H1 (cell line): ENCODE measurements at regions not wholly inside any gene's neighbourhood (a gene's known extent, or its start where the extent isn't known, plus 50 kb on each side); places are given as distances from the start of the nearest gene placed in this dataset.

ENCODE experiments used
- CTCF ChIA-PET: fragments of 300-600 bp; sonication (Branson Sonifier 250); formaldehyde crosslinking; loops from one replicate; lab custom pipeline; 2021; ENCODE audit not compliant: partially characterized antibody; lab: Charles Lee
- POLR2A ChIA-PET: fragments of 300-600 bp; sonication (Branson Sonifier 250); formaldehyde crosslinking; loops from one replicate; lab custom pipeline; 2021; ENCODE audit warnings: inconsistent platforms; ENCODE audit not compliant: partially characterized antibody; lab: Charles Lee
- DNase-seq, 2 experiments: peaks; one replicate each; pipeline versions ENCODE4 v3.0.0 to v3.0.0-alpha.2; 2010 to 2022; ENCODE audit warnings: low spot score in 2 of 2, low read depth in 1 of 2, mixed read lengths in 1 of 2
- FAIRE-seq: peaks from 2 replicates; lab custom pipeline; 2011; peaks lifted over from hg19 to GRCh38; lab: Jason Lieb, UNC
- H2AFZ ChIP-seq: 2 replicates; pipeline ENCODE4 v1.8.1; 2012; ENCODE audit warnings: low read length, inconsistent platforms
- H2AK5ac ChIP-seq: 2 replicates; pipeline ENCODE4 v1.6.1; 2013; ENCODE audit warnings: low read depth, low read length
- H2BK120ac ChIP-seq: replicated peaks from 2 replicates; pipeline ENCODE3; 2013; ENCODE audit warnings: low read depth, low read length, inconsistent platforms
- H2BK12ac ChIP-seq: 2 replicates; pipeline ENCODE4 v1.6.1; 2013; ENCODE audit warnings: low read depth, low read length
- H2BK15ac ChIP-seq: 2 replicates; pipeline ENCODE4 v1.6.1; 2013; ENCODE audit warnings: low read length
- H2BK20ac ChIP-seq: 2 replicates; pipeline ENCODE4 v1.6.1; 2013; ENCODE audit warnings: low read length
- H2BK5ac ChIP-seq: 2 replicates; pipeline ENCODE4 v1.6.1; 2013; ENCODE audit warnings: low read depth, low read length
- H3K14ac ChIP-seq: 2 replicates; pipeline ENCODE4 v1.6.1; 2013; ENCODE audit warnings: inconsistent platforms; ENCODE audit not compliant: insufficient read length
- H3K18ac ChIP-seq: 2 replicates; pipeline ENCODE4 v1.6.1; 2013; ENCODE audit warnings: low read length; ENCODE audit errors: extremely low read depth
- H3K23ac ChIP-seq: 2 replicates; pipeline ENCODE4 v1.6.1; 2013; ENCODE audit warnings: inconsistent platforms; ENCODE audit not compliant: insufficient read length
- H3K23me2 ChIP-seq: 2 replicates; pipeline ENCODE4 v1.6.1; 2013; ENCODE audit warnings: low read depth, low read length
- H3K27ac ChIP-seq: 2 replicates; pipeline ENCODE4 v1.6.1; 2011; ENCODE audit warnings: low read depth, low read length, inconsistent platforms
- H3K27me3 ChIP-seq, 4 experiments: replicated peaks in 1 of 4; 1 replicate in 1 of 4; 2 replicates in 3 of 4; pipeline versions ENCODE4 v1.6.1 to v1.8.1; 2011 to 2013; ENCODE audit warnings: low read length in 3 of 4, mild to moderate bottlenecking in 3 of 4, inconsistent platforms in 2 of 4, mixed read lengths in 2 of 4, moderate library complexity in 1 of 4; ENCODE audit not compliant: control insufficient read depth in 3 of 4, insufficient read depth in 3 of 4; ENCODE audit errors: extremely low read depth in 1 of 4
- H3K36me3 ChIP-seq, 4 experiments: 2 replicates each; pipeline versions ENCODE4 v1.6.1 to v1.8.1; 2011 to 2013; ENCODE audit warnings: mild to moderate bottlenecking in 4 of 4, low read length in 3 of 4, moderate library complexity in 2 of 4, control low read depth in 1 of 4, inconsistent platforms in 1 of 4; ENCODE audit not compliant: insufficient read depth in 4 of 4, control insufficient read depth in 2 of 4
- H3K4ac ChIP-seq: replicated peaks from 2 replicates; pipeline ENCODE3; 2013; ENCODE audit warnings: low read length, low read depth, mixed read lengths, inconsistent platforms; ENCODE audit not compliant: insufficient read length
- H3K4me1 ChIP-seq, 4 experiments: replicated peaks in 1 of 4; 1 replicate in 1 of 4; 2 replicates in 3 of 4; pipeline versions ENCODE4 v1.6.1 to v1.8.1; 2011 to 2013; ENCODE audit warnings: low read length in 3 of 4, inconsistent platforms in 2 of 4, mixed read lengths in 1 of 4; ENCODE audit not compliant: insufficient read depth in 4 of 4, control insufficient read depth in 3 of 4
- H3K4me2 ChIP-seq, 2 experiments: 2 replicates each; pipeline versions ENCODE4 v1.6.1 to v1.8.1; 2011 to 2013; ENCODE audit warnings: low read depth in 2 of 2, low read length in 2 of 2, control low read depth in 1 of 2, inconsistent platforms in 1 of 2, mild to moderate bottlenecking in 1 of 2; ENCODE audit not compliant: insufficient read depth in 1 of 2
- H3K4me3 ChIP-seq, 4 experiments: fragments of 200-600, 300-600 bp in 1 of 4; sonication (generic), shearing (Covaris generic), sonication (Bioruptor Twin) in 1 of 4; 2 replicates each; pipeline versions ENCODE4 v1.5.1 to v1.8.1; 2011 to 2016; ENCODE audit warnings: low read length in 4 of 4, low read depth in 3 of 4, control low read depth in 2 of 4, inconsistent platforms in 2 of 4, mild to moderate bottlenecking in 2 of 4, mixed read lengths in 1 of 4, moderate library complexity in 1 of 4; ENCODE audit not compliant: insufficient read depth in 2 of 4; ENCODE audit errors: extremely low read depth in 1 of 4
- H3K56ac ChIP-seq: replicated peaks from 2 replicates; pipeline ENCODE3; 2013; ENCODE audit warnings: low read depth, mild to moderate bottlenecking, mixed read lengths, low read length, inconsistent platforms; ENCODE audit not compliant: insufficient read length
- H3K79me1 ChIP-seq: 2 replicates; pipeline ENCODE4 v1.6.1; 2013; ENCODE audit warnings: low read depth, low read length, control low read depth
- H3K79me2 ChIP-seq, 2 experiments: 2 replicates each; pipeline versions ENCODE4 v1.6.1 to v1.8.1; 2012 to 2013; ENCODE audit warnings: low read length in 2 of 2, mild to moderate bottlenecking in 2 of 2, inconsistent platforms in 1 of 2; ENCODE audit not compliant: insufficient read depth in 2 of 2, control insufficient read depth in 1 of 2
- H3K9ac ChIP-seq, 4 experiments: replicated peaks in 1 of 4; 1 replicate in 1 of 4; 2 replicates in 3 of 4; pipeline versions ENCODE4 v1.6.1 to v1.8.1; 2011 to 2013; ENCODE audit warnings: low read depth in 3 of 4, low read length in 3 of 4, control low read depth in 2 of 4, mild to moderate bottlenecking in 2 of 4, moderate library complexity in 2 of 4, inconsistent platforms in 1 of 4; ENCODE audit errors: extremely low read depth in 1 of 4
- H3K9me3 ChIP-seq, 2 experiments: 2 replicates each; pipeline versions ENCODE4 v1.6.1 to v1.8.1; 2012 to 2013; ENCODE audit warnings: mild to moderate bottlenecking in 2 of 2, moderate library complexity in 2 of 2, control low read depth in 1 of 2, inconsistent platforms in 1 of 2, low read depth in 1 of 2, low read length in 1 of 2, mixed read lengths in 1 of 2; ENCODE audit not compliant: insufficient read depth in 2 of 2
- H4K20me1 ChIP-seq, 2 experiments: replicated peaks in 1 of 2; 2 replicates each; pipeline versions ENCODE3 to v1.8.1; 2011 to 2013; ENCODE audit warnings: inconsistent platforms in 2 of 2, low read length in 2 of 2, mild to moderate bottlenecking in 1 of 2; ENCODE audit not compliant: insufficient read depth in 2 of 2, control insufficient read depth in 1 of 2
- H4K5ac ChIP-seq: 2 replicates; pipeline ENCODE4 v1.6.1; 2013; ENCODE audit warnings: low read length, low read depth, mixed read lengths, inconsistent platforms; ENCODE audit not compliant: insufficient read length
- H4K8ac ChIP-seq: 2 replicates; pipeline ENCODE4 v1.8.0; 2013; ENCODE audit warnings: mild to moderate bottlenecking, moderate library complexity, low read length, inconsistent platforms; ENCODE audit not compliant: insufficient read depth; ENCODE audit errors: extremely low read depth
- H4K91ac ChIP-seq: replicated peaks from 2 replicates; pipeline ENCODE3; 2013; ENCODE audit warnings: low read length, mixed read lengths, inconsistent platforms; ENCODE audit not compliant: insufficient read length
- ATF3 ChIP-seq: IDR thresholded peaks from 2 replicates; pipeline ENCODE4 v1.6.1; 2011; ENCODE audit warnings: low read depth, mild to moderate bottlenecking, low read length; ENCODE audit not compliant: insufficient read depth
- CEBPB ChIP-seq: IDR thresholded peaks from 2 replicates; pipeline ENCODE4 v1.6.1; 2012; ENCODE audit warnings: low read depth, low read length
- EZH2 ChIP-seq: fragments of 200-600 bp; sonication (generic); IDR thresholded peaks from 2 replicates; pipeline ENCODE4 v1.7.1; 2012; ENCODE audit warnings: low read depth, mild to moderate bottlenecking, moderate library complexity, low read length, inconsistent platforms; ENCODE audit not compliant: severe bottlenecking
- HDAC2 ChIP-seq, 2 experiments: fragments of 300-600 bp in 1 of 2; sonication (generic) in 1 of 2; IDR thresholded peaks; 2 replicates each; pipeline ENCODE4 v1.6.1; 2011 to 2012; ENCODE audit warnings: low read depth in 2 of 2, low read length in 2 of 2, mild to moderate bottlenecking in 2 of 2, moderate library complexity in 2 of 2, borderline replicate concordance in 1 of 2, inconsistent platforms in 1 of 2
- KDM4A ChIP-seq: IDR thresholded peaks from one replicate; pipeline ENCODE4 v1.7.1; 2012; ENCODE audit warnings: low read depth, mild to moderate bottlenecking, moderate library complexity, low read length, inconsistent platforms; ENCODE audit not compliant: severe bottlenecking
- NRF1 ChIP-seq: IDR thresholded peaks from 2 replicates; pipeline ENCODE4 v1.6.1; 2011; ENCODE audit warnings: mild to moderate bottlenecking, low read depth, low read length, improper control_type of control experiment
- PHF8 ChIP-seq: fragments of 200-600 bp; sonication (generic); conservative IDR thresholded peaks from 2 replicates; pipeline ENCODE4 v1.7.1; 2012; ENCODE audit warnings: low read depth, mild to moderate bottlenecking, inconsistent platforms, low read length, moderate library complexity
- POLR2AphosphoS5 ChIP-seq: IDR thresholded peaks from 2 replicates; pipeline ENCODE4 v1.6.1; 2011; ENCODE audit warnings: low read depth, low read length
- RXRA ChIP-seq: IDR thresholded peaks from 2 replicates; pipeline ENCODE4 v1.6.1; 2011; ENCODE audit warnings: low read depth, mild to moderate bottlenecking, low read length, moderate library complexity; ENCODE audit not compliant: insufficient read depth
- SAP30 ChIP-seq: fragments of 300-600 bp; sonication (generic); IDR thresholded peaks from 2 replicates; pipeline ENCODE4 v1.7.1; 2012; ENCODE audit warnings: low read length, moderate library complexity, mild to moderate bottlenecking, inconsistent platforms; ENCODE audit not compliant: insufficient read depth, insufficient replicate concordance
- SIN3A ChIP-seq, 2 experiments: IDR thresholded peaks in 1 of 2; conservative IDR thresholded peaks in 1 of 2; 2 replicates each; pipeline ENCODE4 v1.6.1; 2011 to 2012; ENCODE audit warnings: low read length in 2 of 2, improper control_type of control experiment in 1 of 2, low read depth in 1 of 2, mild to moderate bottlenecking in 1 of 2
- SIX5 ChIP-seq: IDR thresholded peaks from 2 replicates; pipeline ENCODE4 v1.6.1; 2011; ENCODE audit warnings: mild to moderate bottlenecking, low read depth, low read length
- SP1 ChIP-seq: IDR thresholded peaks from 2 replicates; pipeline ENCODE4 v1.6.1; 2011; ENCODE audit warnings: low read depth, low read length
- TAF7 ChIP-seq: optimal IDR thresholded peaks from 2 replicates; pipeline ENCODE3; 2011; ENCODE audit warnings: low read depth, mild to moderate bottlenecking, inconsistent platforms, low read length, moderate library complexity, borderline replicate concordance
- WGBS, 2 experiments: shearing (Covaris generic) in 1 of 2; methylation state at CpG; one replicate each; pipeline versions ENCODE4 v1.1.6 to v1.1.7; 2013 to 2015; ENCODE audit warnings: low lambda C conversion rate in 2 of 2, mixed read lengths in 2 of 2, inconsistent platforms in 1 of 2, low coverage in 1 of 2, missing lambda C conversion rate in 1 of 2; ENCODE audit not compliant: insufficient replicate concordance in 2 of 2, insufficient coverage in 1 of 2, insufficient read length in 1 of 2; ENCODE audit errors: extremely low coverage in 1 of 2, missing lambda C conversion rate in 1 of 2; 5-methylcytosine and 5-hydroxymethylcytosine counted together

- CTCF ChIA-PET, result no interaction called here
- no peak overlapping the region for H2AFZ ChIP-seq
- no peak for FAIRE-seq
- TF ChIP-seq SAP30 (no peak), CEBPB (no peak), SIN3A (conservative IDR thresholded peaks at IDR 0.05 in 1 of 2, IDR thresholded peaks at IDR 0.05 in 1 of 2; ENCODE audit: low read depth in 1 of 2, low read length in 2 of 2) (no peak), EZH2 (no peak), HDAC2 (IDR thresholded peaks at IDR 0.05; ENCODE audit: borderline replicate concordance in 1 of 2, low read depth in 2 of 2, low read length in 2 of 2) (no peak), NRF1 (no peak), PHF8 (no peak), KDM4A (no peak), SP1 (no peak), RXRA (no peak), ATF3 (no peak), TAF7 (no peak), SIX5 (no peak), POLR2AphosphoS5 (no peak)
Observed at GRCh38 chr13:86309881-86310280, 510.7 kb upstream of the SLITRK6 start.

More at GRCh38 chr13:86309881-86310280, 510.7 kb upstream of the SLITRK6 start:
- Histone ChIP-seq H3K36me3 (no peaks in the 10 kb centered on the region), H3K56ac (no peak overlapping the region), H2BK15ac (no peak overlapping the region), H3K4me3 (no peak overlapping the region), H4K8ac (no peak overlapping the region), H3K4me2 (no peak overlapping the region), H3K23me2 (no peaks in the 10 kb centered on the region), H4K5ac (no peak overlapping the region), H4K20me1 (no peaks in the 10 kb centered on the region), H3K27ac (no peak overlapping the region), H3K4ac (no peak overlapping the region), H2BK120ac (no peak overlapping the region), H3K79me2 (no peaks in the 10 kb centered on the region), H3K27me3 (no peaks in the 10 kb centered on the region), H2BK5ac (no peak overlapping the region), H3K4me1 (no peaks in the 10 kb centered on the region), H3K9me3 (no peaks in the 10 kb centered on the region), H3K18ac (no peak overlapping the region), H3K9ac (no peak overlapping the region), H2BK20ac (no peak overlapping the region), H3K14ac (no peak overlapping the region), H3K79me1 (no peaks in the 10 kb centered on the region), H3K23ac (no peak overlapping the region), H2AK5ac (no peak overlapping the region), H4K91ac (no peak overlapping the region), H2BK12ac (no peak overlapping the region)
- DNase-seq, result no peak
- POLR2A ChIA-PET, result interaction anchor here (0.6 kb wide), 1 partner anchor 1277 kb away, joined by 3 read pairs; no protein-coding TSS in a partner anchor
- WGBS, 2 experiments, result 100% methylated on average over 1 of the region's 1 CpG; no CpG with 5 or more reads in 1 of the 2 experiments
